Right lobe of liver (tissue), 6 donors: ENCODE measurements at regions not wholly inside any gene's neighbourhood (a gene's known extent, or its start where the extent isn't known, plus 50 kb on each side); places are given as distances from the start of the nearest gene placed in this dataset.

Source experiments
- ATAC-seq, 4 donors: fragments of 200-7000 bp; cut with Tn5 transposase; one replicate each; pipeline ENCODE4 v1.9.1; 2020; ENCODE audit warnings: mild to moderate bottlenecking in 4 of 4, moderate library complexity in 4 of 4
- DNase-seq, 3 donors: peaks; one replicate each; pipeline ENCODE4 v3.0.0-alpha.2; 2020
- H3K27ac ChIP-seq, 3 donors: fragments of 200-600 bp; one replicate each; pipeline ENCODE4 v1.8.0; 2022
- H3K27me3 ChIP-seq, 2 donors: fragments of 200-600 bp; one replicate each; pipeline ENCODE4 v1.8.0; 2022
- H3K36me3 ChIP-seq, 4 donors: fragments of 200-600 bp; sonication (generic) in 1 of 4; one replicate each; pipeline versions ENCODE4 v1.5.1 to v1.8.0; 2017 to 2022; ENCODE audit warnings: control low read depth in 1 of 4
- H3K4me1 ChIP-seq, 4 donors: fragments of 200-600 bp; sonication (generic) in 1 of 4; one replicate each; pipeline versions ENCODE4 v1.5.1 to v1.8.0; 2017 to 2022; ENCODE audit warnings: control low read depth in 1 of 4
- H3K4me3 ChIP-seq, 3 donors: fragments of 200-600 bp; one replicate each; pipeline ENCODE4 v1.8.0; 2022
- H3K9me3 ChIP-seq, 4 donors: fragments of 200-600 bp; sonication (generic) in 1 of 4; one replicate each; pipeline versions ENCODE4 v1.5.1 to v1.8.0; 2017 to 2022; ENCODE audit warnings: control low read depth in 1 of 4
- POLR2A ChIP-seq: fragments of 450-650 bp; IDR thresholded peaks from one replicate; pipeline ENCODE4 v1.6.1; 2017; ENCODE audit warnings: antibody characterized with exemption, mild to moderate bottlenecking
- WGBS: methylation state at CpG from one replicate; pipeline ENCODE4 v1.1.6; 2018; ENCODE audit warnings: low coverage, low lambda C conversion rate; ENCODE audit not compliant: insufficient coverage; ENCODE audit errors: missing lambda C conversion rate; 5-methylcytosine and 5-hydroxymethylcytosine counted together
- intact Hi-C, 2 donors: fragments of 100-400 bp; cut with DNase I; formaldehyde crosslinking; loops; one replicate each; pipeline versions ENCODE4 v1.11.2 to v1.14.1; 2022
- TF ChIP-seq, protein P1 (sequence below), 4 donors: fragments of 200-600 bp in 3 of 4; fragments of 450-650 bp in 1 of 4; IDR thresholded peaks; one replicate each; pipeline versions ENCODE4 v1.5.1 to v1.8.0; 2016 to 2022; ENCODE audit warnings: antibody characterized with exemption in 4 of 4, mild to moderate bottlenecking in 2 of 4
- donor health status: DM: no; HTN: yes; CAD: no.
- donor health status: DM: no; HTN: no; CAD: no.
- donor health status: DM: no; HTN: no; CAD: no.
- donor health status: DM: no; HTN: yes; CAD: no.
- donor health status: DM: no; HTN: yes; CAD: no.

GRCh38 chr10:63758080-63758479 is 236.9 kb downstream of the REEP3 start:
- H3K4me1 ChIP-seq: no peaks in the 10 kb centered on the region
- no peaks in the 10 kb centered on the region for H3K36me3 ChIP-seq
- no peak for TF ChIP-seq POLR2A
- TF ChIP-seq, protein P1, sequence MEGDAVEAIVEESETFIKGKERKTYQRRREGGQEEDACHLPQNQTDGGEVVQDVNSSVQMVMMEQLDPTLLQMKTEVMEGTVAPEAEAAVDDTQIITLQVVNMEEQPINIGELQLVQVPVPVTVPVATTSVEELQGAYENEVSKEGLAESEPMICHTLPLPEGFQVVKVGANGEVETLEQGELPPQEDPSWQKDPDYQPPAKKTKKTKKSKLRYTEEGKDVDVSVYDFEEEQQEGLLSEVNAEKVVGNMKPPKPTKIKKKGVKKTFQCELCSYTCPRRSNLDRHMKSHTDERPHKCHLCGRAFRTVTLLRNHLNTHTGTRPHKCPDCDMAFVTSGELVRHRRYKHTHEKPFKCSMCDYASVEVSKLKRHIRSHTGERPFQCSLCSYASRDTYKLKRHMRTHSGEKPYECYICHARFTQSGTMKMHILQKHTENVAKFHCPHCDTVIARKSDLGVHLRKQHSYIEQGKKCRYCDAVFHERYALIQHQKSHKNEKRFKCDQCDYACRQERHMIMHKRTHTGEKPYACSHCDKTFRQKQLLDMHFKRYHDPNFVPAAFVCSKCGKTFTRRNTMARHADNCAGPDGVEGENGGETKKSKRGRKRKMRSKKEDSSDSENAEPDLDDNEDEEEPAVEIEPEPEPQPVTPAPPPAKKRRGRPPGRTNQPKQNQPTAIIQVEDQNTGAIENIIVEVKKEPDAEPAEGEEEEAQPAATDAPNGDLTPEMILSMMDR (IDR thresholded peaks at IDR 0.05): no peak
- H3K27ac ChIP-seq: no peak overlapping the region
- intact Hi-C loops: no loop called here
- WGBS: 78% methylated on average over 1 of the region's 1 CpG
- no peak overlapping the region for H3K4me3 ChIP-seq
- H3K9me3 ChIP-seq: no peaks in the 10 kb centered on the region
- DNase-seq: no peak
- no peaks in the 10 kb centered on the region for H3K27me3 ChIP-seq
- ATAC-seq: no peak

DNA sequence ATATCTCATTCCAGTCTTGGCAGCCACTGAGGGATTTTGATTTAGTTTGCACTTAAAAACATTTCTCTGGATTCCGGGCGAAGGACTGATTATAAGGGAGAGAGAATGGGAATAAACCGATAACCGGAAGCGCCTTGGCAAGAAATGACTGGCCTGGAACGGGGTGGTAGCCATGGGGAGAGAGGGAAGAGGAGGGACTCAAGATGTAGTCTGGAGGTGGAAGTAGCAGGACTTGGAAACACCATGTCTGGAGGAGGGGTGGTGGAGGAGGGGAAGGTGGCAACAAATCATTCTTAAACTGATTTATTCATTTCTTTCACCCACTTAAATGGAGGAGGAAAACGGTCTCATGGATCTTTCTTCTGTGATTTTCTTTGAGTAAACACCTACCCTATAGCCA is 238.1 kb downstream of the REEP3 start:
- Histone ChIP-seq H3K27me3 (no peaks in the 10 kb centered on the region), H3K4me1 (no peaks in the 10 kb centered on the region), H3K27ac (no peak overlapping the region), H3K36me3 (no peaks in the 10 kb centered on the region), H3K9me3 (no peaks in the 10 kb centered on the region), H3K4me3 (no peak overlapping the region)
- intact Hi-C loops: no loop called here
- no peak for TF ChIP-seq POLR2A
- TF ChIP-seq, protein P1 (IDR thresholded peaks at IDR 0.05): no peak
- DNase-seq (no peak), ATAC-seq (no peak)
- WGBS: 85% methylated on average over 7 of the region's 7 CpGs

DNA sequence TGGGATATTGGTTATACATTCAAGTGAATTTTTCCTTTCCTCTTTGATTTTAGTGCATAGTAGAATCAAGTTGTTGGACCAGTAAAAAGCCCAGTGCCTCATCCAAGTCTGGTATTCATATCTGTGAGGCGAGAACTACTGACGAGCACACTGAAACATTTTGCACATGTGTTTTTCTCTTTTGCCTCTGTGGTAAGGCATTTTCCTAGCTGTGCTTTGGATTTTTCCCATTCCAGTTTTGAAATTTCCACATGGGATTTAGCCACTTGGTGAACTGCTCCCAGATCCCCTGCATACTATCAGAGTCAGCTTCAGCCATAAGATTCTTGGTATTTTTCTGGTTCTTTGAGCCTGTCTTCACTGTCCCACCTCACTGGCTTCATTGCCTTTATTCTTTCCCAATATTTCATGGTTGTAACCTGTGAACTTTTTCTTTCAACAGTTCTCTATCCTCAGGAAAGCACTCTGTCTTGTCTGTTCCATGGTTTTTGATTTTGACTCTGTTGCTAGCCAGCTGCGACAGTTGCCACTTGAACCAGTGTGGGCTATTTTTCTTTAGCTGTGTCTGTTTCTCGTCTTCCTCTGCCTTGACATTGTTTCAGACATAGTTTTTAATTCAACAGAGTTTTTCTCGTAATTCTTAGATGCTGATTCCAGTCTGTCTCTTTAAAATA is 239.0 kb downstream of the REEP3 start:
- intact Hi-C loops: no loop called here
- Histone ChIP-seq H3K9me3 (no peaks in the 10 kb centered on the region), H3K27ac (no peak overlapping the region), H3K27me3 (no peaks in the 10 kb centered on the region), H3K4me1 (no peaks in the 10 kb centered on the region), H3K4me3 (no peak overlapping the region), H3K36me3 (no peaks in the 10 kb centered on the region)
- ATAC-seq: no peak
- TF ChIP-seq, protein P1 (IDR thresholded peaks at IDR 0.05): no peak
- no peak for TF ChIP-seq POLR2A
- no peak for DNase-seq
- 59% methylated on average over 5 of the region's 5 CpGs for WGBS

DNA sequence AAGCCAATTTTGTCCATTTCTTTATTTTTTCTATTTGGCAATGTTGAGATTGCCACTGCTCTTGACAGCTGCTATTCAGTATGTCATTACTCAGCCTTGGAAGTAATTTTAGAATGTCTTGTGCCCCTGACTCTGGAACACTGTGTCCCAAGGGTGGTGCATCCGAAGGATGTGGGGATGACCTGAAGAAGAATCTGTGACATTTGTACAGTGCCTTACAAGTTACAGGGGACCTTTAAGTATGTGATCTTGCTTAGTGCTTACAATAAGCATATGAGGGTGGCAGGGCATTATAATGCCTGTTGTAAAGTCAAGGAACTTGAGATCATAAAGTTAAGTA is 239.5 kb downstream of the REEP3 start:
- TF ChIP-seq, protein P1 (IDR thresholded peaks at IDR 0.05): no peak
- no peak for TF ChIP-seq POLR2A
- DNase-seq (no peak), ATAC-seq (no peak)
- no peak overlapping the region for H3K27ac ChIP-seq
- no peak overlapping the region for H3K4me3 ChIP-seq
- WGBS: 50% methylated on average over 1 of the region's 1 CpG
- H3K9me3 ChIP-seq: no peaks in the 10 kb centered on the region
- H3K36me3 ChIP-seq: no peaks in the 10 kb centered on the region
- intact Hi-C loops: no loop called here
- H3K27me3 ChIP-seq: no peaks in the 10 kb centered on the region
- no peaks in the 10 kb centered on the region for H3K4me1 ChIP-seq

DNA sequence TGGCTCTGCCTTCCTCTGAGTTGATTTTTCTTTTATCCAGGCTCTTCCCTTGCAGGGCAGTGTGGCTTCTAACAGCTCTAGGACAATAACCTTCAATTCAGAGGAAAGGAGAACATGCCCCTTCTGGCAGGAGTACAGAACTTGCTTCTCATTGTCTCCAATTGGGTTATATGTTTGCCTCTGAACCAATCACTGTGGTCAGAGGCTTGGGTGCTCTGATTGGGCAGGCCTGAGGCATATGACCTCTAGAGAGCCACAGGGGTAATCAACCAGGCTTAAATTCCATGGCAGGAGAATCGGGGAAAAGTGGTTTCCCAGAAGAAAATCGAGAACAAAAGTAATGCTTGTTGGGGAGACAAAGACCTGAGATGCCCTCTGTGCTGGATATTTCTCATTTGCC is 240.0 kb downstream of the REEP3 start:
- TF ChIP-seq, protein P1 (IDR thresholded peaks at IDR 0.05): no peak
- no peak for TF ChIP-seq POLR2A
- Histone ChIP-seq H3K9me3 (no peaks in the 10 kb centered on the region), H3K4me1 (no peaks in the 10 kb centered on the region), H3K36me3 (no peaks in the 10 kb centered on the region), H3K27ac (no peak overlapping the region), H3K27me3 (no peaks in the 10 kb centered on the region), H3K4me3 (no peak overlapping the region)
- no peak for ATAC-seq
- 68% methylated on average over 2 of the region's 2 CpGs for WGBS
- intact Hi-C loops: no loop called here
- no peak for DNase-seq
